Endothelial cell of hepatic sinusoid (primary cell): ENCODE measurements at regions not wholly inside any gene's neighbourhood (a gene's known extent, or its start where the extent isn't known, plus 50 kb on each side); places are given as distances from the start of the nearest gene placed in this dataset.
"Not testable (repeated sequence)": the region's sequence is repeated elsewhere in the genome, so short reads cannot be mapped to it uniquely, and the experiment has no call there.

ENCODE experiments used
- in situ Hi-C: cut with HindIII; loops from 2 replicates; pipeline ENCODE4 v1.10.0; 2017; ENCODE audit warnings: low sequenced_read_pairs

DNA sequence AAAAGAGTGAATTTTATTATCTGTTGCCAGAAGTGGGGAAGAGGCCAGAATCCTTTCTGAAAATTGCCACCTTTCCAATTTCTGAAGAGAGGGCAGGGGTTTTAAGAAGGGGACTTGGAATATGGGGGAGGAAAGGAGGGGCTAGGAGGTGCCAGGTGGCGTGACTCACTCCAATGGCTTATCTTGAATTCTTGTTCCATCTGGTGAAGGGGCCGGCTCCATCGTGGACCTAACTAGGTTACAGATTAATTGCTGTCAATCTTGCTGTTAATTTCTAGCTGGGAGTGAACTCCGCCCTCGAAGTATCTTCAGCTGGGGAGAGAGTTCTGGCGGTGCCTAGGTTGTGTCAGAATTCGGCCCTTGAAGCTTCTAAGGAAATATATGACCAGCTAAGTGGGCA is 138.7 kb downstream of the YTHDC2 start:
- in situ Hi-C loops, result loop anchor here (5.0 kb wide), 1 partner anchor 105 kb away; no protein-coding TSS in a partner anchor

DNA sequence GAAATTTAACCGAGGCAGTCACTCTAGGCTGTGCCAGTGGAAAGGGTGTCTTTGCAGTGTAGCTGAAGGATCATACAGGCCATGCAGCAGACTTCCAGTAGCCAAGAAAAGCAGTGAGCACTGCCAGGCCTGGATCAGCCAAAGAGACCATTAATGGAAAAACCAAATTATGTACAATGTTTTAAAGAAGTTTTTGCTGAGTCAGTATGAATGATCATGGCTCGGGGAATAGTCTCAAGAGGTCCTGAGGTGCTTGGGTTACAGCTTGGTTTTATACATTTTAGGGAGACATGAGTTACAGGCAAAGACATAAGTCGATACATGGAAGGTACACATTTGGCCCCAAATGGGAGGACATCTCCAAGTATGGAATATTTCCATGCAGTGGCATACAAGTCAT is 141.3 kb downstream of the YTHDC2 start:
- in situ Hi-C loops, result loop anchor here (5.0 kb wide), 1 partner anchor 102 kb away; no protein-coding TSS in a partner anchor

DNA sequence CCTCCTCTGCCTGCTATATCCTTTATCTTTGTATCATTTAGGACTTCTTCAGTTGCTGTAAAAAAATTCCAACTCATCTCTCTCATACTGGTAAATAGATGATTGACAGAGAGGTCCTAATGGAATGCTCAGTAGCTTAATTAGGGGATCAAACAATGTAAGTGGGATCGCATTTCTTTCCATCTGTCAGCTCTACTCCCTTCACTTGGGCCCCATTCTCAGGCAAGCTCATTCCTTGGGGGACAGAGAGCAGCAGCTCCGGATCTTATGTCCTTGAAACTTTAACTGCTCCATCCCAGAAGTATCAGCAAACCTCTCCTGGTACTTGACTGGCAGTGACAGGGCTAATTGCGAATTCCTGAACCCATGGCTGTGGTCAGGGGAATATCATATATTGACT is 146.7 kb downstream of the YTHDC2 start:
- in situ Hi-C loops, result no loop called here

DNA sequence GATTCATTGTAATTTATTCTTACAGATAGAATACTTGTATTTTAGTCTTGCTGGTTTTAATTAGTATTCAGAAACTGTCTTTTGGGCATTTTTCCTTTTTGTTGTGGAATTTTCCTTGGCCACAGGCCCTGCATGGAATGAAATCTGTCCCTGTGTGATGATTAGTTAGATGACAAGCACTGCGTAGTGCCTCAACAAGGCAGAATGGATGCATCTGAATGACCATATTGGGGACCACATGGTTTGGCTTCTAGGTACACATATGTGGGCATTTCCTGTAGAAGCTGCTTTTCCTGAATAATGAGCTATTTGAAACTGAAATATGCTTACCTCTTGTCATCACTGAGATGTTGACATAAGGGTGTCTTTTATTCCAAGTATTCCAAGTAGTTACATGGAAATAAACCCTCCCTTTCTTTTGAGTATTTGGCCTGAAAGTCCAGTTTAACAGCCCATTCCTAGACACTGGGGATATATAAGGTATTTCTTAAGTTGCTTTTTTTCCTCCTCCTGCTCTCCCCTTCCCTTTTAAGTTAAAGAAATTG is 147.3 kb downstream of the YTHDC2 start:
- in situ Hi-C loops, result no loop called here

DNA sequence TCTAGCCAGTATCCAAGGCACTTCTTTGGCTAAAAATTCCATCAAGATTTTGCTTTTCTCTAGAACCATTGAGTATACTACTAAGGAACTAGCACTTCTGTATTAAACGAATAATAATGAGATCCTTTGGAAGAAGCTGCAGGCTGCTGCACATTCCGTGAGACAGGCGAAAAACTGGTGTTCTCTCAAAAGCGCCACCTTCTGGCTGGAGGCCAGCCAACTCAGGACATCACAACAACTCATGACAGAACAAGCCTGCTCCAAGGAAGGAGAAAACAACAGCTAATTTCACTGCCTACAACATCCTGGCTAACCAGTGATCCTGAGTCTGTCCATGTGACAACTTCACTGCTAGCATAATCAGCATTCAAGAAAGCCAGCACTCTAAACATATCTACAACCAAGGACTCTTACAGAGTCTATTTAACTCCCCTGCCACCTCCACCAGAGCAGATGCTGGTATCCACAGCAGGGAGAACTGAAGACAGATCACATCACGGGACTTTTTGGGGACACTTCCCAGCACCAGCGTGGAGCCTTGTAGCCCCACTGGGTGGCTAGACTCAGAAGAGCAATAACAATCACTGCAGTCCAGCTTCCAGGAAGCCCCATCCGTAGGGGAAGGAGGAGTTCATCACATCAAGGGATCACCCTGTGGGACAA is 150.5 kb downstream of the YTHDC2 start:
- in situ Hi-C loops, result no loop called here

DNA sequence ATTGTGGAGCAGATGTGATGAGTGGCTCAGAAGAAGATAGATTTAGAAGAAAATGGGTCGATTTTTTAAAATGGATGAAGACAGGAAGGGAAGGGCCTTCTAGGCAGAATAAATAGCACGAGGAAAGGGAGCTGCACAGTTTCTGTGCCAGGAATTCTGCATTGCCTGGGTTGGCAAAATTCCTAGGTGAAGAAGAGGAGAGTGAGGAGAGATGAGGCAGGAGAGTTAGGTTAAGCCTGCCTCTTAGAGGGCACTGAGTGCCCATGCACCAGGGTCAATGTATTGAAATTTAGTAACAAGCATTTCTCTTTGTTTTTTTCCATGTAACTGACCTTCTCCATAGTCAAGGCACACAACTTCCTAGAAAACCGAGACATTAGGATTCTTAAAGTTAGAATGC is 159.5 kb downstream of the YTHDC2 start:
- in situ Hi-C loops, result no loop called here

DNA sequence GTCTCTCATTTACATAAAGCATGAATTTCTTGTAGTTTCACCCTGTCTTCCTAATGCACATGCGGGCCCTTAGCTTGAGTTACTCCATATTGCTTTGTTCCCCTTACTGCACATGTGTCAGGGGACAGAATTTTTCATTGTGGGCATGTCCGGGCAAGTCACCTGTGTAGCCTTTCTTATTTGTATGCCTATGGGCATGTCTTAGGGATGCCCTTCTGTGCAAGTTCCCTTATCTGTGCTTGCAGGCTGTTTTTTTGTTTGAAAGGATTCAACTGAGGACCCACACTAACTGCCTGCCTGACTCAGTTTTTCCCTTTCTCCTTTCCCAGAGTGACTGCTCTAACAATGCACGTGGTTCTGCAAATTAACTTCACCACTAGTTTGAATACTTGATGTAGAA is 161.7 kb downstream of the YTHDC2 start:
- in situ Hi-C loops, result no loop called here

DNA sequence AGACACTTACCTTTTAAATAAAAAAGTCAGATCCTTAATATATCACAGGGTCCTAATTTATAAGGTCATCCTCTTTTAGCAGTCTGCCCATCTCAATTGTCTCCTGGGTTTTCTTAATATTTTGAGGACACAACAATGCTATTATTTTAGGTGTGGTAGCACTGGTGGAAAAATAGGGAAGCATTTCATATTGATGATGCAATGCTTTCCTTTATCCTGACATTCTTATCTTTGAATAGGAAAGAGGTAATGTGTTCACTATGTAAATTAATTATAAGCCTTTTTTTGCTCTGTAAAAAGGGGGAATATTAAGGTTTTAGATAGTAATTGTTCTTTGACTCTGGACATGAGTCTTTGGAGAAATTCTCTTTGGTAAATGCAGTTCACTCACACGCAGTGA is 164.7 kb downstream of the YTHDC2 start:
- in situ Hi-C loops, result no loop called here

DNA sequence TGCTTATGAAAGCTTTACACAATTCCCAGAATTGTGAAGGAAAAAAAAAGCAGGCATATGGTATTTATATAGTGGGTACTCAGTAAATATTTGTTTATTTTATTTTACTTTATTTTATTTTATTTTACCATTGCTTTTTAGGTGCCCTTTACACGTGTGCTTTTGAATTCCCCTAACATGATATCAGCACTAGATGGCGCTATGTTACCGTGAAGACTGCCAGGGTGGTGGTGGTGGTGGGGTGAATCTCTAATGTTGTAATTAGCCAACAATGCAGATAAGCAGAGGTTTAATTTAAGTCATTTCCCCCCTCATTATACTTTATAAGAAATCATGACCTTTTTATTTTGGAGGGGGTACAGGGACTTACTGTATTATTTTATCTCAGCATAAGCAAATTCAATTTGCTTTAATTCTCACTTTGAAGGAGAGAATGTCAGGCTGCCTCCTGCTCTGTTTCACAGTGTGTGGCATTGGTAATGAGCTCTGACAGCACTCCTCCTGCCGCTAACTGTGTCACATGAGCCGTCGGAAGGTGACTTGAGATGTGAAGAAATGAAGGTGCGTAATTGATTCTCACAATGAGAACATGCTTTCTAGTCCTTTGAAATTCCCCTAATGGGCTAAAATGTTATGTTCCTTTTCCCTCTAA is 165.6 kb downstream of the YTHDC2 start:
- in situ Hi-C loops, result no loop called here

DNA sequence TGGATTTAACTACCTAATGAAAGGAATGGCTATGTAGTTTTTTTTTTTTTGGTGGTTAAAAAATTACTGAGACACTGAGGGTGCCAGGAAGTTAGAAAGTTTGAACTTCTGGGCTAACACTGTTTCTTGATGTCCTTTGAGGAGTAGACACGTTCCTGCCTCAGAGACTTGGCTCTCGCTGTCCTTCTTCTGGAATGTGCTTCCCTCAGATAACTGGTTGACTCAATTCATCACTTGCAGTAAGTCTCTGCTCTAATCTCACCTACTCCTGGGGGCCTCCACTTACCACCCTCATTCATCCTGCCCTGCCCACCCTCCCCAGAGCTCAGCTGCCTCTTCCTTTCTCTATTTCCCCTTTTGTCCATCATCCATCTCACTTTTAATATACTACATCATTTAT is 167.0 kb downstream of the YTHDC2 start:
- in situ Hi-C loops, result no loop called here

DNA sequence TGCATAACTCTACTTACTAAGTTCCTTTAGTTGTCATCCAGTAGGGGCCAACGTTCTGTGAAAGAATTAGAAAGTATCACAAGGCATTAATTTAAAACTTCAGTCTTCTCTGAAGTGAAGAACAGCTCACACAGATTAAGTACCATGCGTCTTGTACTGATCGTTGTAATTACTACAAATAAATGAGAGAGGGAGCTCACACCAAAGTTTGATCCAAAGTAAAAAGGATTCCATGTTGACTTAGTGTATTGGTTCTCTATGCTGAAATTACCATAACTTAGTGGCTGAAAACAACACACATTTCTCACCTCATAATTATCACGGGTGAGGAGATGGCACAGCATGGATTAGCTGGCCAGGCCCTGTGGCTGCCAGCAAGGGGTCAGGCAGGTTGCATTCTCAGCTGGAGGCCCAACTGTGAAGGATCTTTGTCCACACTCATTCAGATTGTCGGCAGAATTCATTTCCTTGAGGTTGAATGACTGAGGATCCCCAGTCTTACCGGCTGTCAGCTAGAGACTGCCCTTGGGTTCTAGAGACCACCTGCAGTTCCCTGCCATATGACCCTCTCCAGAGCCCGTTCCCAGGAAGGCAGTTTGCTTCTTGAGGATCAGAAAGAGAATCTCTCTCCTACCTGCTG is 169.1 kb downstream of the YTHDC2 start:
- in situ Hi-C loops, result no loop called here

DNA sequence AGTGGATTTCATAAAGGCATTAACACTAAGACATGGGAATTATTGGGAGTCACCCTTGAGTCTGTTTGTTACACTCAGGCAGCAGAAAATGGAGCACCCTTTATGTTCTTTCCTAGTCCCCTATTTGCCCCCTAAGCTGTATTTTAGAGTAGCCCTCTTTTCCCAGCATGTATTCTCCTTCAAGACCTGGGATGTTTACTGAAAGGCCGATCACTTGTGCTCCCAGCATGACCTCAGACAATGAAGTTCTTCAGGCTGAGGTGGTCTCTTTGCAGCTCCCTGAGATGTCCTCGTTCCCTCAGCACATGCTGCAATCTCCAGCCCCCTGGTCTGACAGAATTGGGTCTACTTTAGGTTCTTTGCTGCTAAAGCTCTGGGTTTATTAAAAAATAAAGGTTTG is 169.7 kb downstream of the YTHDC2 start:
- in situ Hi-C loops, result no loop called here

DNA sequence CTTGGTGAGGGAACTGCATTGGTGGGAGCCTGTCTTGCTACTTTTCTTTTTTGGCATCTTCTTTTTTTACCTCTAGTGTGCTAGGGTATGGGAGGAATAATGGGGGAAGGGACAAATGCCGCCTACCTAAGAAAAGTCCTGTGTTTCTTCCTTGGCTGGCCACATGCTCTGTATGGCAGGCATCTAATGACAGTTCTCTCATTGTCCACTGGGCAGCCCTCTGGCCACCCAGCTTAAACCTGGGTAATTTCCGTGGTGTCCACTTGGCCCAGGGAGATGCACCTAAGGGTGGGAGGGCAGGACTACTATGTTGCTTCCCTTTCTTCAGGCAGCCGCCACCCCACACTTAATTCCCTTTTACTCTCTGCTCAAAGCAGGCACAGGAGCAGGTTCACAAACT is 173.1 kb downstream of the YTHDC2 start:
- in situ Hi-C loops, result no loop called here

DNA sequence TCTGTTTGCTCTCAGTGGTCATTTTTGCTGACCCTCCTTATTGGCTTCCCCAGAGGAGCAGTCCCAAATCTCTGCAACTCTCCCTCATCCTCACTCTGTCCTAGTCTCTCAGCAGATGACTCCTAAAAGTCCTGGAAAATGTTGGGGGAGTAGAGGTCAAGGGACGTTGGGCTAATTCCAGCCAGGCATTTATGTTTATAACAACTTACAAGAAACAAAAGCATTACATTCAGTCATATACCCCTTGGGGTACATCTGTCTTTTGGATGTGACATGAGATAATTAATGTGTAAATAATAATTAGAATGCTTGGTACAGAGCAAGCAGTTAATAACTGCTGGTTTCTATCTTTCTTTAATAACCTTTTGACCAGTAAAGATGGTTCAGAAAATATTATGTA is 176.2 kb downstream of the YTHDC2 start:
- in situ Hi-C loops, result no loop called here

DNA sequence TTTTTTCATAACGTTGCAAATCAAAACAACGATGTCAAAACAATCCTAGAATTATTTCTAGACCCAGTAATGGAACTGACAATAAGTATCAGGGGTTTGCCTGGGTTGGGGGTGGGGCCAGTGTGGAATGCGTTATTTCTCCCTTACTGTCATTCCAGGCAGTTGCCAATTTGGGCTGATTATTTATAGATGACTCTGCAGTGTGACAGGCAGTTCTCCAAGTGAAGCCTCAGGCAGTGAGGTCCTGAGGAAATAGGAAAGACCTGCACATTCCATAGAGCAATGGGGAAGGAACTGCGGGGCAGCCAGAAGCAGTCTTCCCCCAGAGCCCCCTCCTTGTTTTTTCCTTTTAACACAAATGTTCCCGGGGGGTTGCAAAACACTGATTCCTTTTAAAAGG is 179.0 kb downstream of the YTHDC2 start:
- in situ Hi-C loops, result no loop called here

DNA sequence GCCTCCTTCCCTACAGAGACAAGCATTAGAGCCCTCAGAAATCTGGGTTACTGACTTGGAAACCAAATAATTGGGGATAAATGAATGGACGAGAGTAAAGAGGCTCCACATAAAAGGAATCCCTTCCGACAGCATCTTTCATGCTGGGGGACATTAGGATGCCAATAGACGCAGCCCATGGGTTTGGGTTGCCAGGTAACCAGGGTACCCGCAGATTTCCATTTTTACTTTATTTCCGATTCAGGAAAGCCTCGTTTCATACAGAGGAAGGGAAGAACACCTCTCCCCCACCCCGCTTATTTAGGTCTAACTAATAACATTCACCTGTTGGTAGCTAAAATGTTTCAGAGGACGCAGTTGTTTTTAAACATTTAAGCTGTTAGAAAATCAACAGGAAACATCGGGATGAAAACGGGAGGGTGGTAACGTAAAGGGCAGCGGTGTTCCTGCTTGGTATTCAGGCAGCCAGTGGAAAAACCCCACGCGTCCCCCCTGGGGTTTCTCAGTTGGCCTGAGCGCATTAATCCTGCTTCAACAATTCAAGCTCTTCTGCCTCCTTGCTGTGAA is 179.5 kb downstream of the YTHDC2 start:
- in situ Hi-C loops, result no loop called here

DNA sequence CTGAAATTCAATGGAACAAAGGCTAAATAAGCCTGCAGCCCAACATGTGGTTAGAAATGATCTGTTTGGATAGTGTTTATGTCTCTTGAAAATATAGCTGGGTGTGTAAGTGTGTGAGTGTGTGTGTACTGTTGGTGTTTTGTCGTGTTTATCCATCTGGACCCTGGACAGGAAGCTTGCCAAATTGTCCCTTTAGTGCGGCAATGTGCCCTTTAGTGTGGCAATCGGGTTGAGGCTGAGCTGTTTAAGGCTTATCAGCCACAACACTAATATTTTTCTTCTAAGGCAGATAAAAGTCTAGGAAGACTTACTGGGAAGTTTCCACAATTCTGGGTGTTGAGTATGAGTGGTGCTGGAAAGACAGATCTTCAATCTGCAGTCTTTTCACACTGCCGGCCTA is 180.2 kb downstream of the YTHDC2 start:
- in situ Hi-C loops, result no loop called here

DNA sequence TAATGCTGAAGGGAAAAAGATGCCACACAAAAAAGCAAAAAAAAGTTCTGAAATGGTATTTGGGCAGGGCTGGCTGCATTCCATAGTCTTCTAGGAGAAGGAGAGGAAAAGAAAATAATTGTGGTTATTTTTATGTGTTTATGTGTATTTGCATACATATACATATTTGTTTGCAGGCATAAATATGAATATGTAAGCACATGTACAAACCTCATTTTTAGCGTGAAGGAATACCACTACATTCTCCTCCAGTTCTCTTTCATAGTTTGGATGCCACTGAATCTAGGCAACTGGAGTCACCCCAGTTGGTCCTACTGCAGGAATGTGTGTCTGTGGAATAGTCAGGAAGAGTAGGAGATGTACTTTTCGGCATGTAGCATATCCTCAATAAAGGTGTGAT is 181.1 kb downstream of the YTHDC2 start:
- in situ Hi-C loops, result no loop called here

DNA sequence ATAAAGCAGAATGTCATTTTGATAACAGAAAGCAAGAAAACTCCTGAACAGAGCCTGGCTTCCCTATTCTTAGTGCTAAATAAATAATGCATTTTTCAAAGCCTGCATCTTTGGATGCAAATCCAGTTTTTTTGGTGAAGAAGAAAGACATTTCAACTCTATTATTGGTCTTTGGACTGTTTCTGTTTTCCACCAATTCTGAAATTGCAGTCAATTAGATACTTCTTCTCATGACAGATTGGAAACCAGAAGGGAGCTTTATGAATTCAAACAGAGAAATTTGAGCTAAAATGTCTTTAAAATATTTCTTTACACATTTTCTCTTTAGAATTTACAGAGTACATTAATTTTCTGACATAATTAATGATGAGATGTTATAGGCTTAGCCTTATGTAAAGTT is 189.8 kb downstream of the YTHDC2 start:
- in situ Hi-C loops, result no loop called here

DNA sequence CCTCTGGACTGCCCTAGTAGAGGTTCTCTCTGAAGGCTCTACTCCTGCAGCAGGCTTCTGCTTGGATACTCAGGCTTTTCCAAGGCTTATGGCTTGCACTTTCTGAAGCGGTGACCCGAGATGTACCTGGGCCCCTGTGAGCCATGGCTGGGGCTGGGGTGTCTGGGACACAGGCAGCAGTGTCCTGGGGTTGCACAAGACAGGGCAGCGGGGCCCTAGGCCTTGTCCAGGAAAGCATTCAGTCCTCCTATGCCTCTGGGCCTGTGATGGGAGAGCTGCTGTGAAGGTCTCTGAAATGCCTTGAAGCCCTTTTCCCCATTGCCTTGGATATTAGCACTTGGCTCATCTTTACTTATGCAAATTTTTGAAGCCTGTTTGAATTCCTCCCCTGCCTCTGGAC is 192.2 kb downstream of the YTHDC2 start:
- in situ Hi-C loops, result no loop called here

DNA sequence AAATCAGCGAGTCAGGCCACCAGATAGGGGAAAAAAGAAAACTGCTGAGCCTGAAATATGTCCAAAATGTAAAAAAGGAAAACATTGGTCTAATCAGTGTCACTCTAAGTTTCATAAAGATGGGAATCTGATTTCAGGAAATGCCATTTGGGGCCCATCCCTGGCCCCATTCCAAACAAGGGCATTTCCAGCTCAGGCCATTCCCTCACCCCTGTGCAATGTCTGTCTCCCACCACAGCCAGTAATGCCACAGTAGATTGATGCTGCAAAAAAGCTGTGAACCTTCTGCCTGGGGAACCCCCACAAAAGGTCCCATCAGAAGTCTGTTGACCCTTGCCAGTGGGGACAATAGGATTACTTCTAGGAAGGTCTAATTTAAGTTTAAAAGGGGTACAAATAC is 199.6 kb downstream of the YTHDC2 start:
- in situ Hi-C loops, result no loop called here

DNA sequence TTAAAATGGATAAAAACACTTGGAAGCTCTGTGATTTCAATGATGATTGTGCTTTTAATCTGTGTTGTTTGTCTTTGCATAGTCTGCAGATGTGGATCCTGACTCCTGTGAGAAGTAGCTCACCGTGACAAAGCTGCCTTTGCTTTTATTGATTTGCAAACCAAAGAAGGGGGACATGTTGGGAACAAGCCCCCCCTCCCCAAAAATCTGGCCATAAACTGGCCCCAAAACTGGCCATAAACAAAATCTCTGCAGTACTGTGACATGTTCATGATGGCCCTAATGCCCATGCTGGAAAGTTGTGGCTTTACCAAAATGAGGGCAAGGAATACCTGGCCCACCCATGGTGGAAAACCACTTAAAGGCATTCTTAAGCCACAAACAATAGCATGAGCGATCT is 202.4 kb downstream of the YTHDC2 start:
- in situ Hi-C loops, result not testable (repeated sequence)
